ENCODE measurements at regions not wholly inside any gene's neighbourhood (a gene's known extent, or its start where the extent isn't known, plus 50 kb on each side); places are given as distances from the start of the nearest gene placed in this dataset.

GRCh38 chr2:59858540-59858939, 694.9 kb downstream of the BCL11A start:
- WGBS, 2 donors, result 92 to 96% methylated on average over 7 of the region's 7 CpGs
- intact Hi-C loops (cut with DNase I), result no loop called here
- H3K27me3 ChIP-seq (ENCODE audit: control insufficient read depth in 1 of 2, insufficient read depth in 2 of 2, low read length in 1 of 2), result no peaks in the 10 kb centered on the region

GRCh38 chr2:59857109-59857508, 696.3 kb downstream of the BCL11A start:
- no peaks in the 10 kb centered on the region for H3K27me3 ChIP-seq (ENCODE audit: control insufficient read depth in 1 of 2, insufficient read depth in 2 of 2, low read length in 1 of 2)
- no peaks in the 10 kb centered on the region for H3K4me1 ChIP-seq (ENCODE audit: control insufficient read depth in 1 of 2, insufficient read depth in 2 of 2, low read length in 2 of 2)
- H3K27ac ChIP-seq (ENCODE audit: low read depth in 1 of 2, low read length in 2 of 2), result no peak overlapping the region
- DNase-seq (no peak), ATAC-seq (ENCODE audit: low FRiP score) (no peak)
- intact Hi-C loops (cut with DNase I), result no loop called here
- no peak overlapping the region for H3K4me3 ChIP-seq (ENCODE audit: low read length in 2 of 2)
- no peaks in the 10 kb centered on the region for H3K36me3 ChIP-seq (ENCODE audit: control insufficient read depth in 1 of 2, insufficient read depth in 2 of 2, low read length in 1 of 2)
- peaks cover 2% of the 10 kb centered on the region for H3K9me3 ChIP-seq (ENCODE audit: control insufficient read depth, low read length)

More at GRCh38 chr2:59858540-59858939, 694.9 kb downstream of the BCL11A start:
- Histone ChIP-seq H3K4me3 (ENCODE audit: low read length in 2 of 2) (no peak overlapping the region), H3K4me1 (ENCODE audit: control insufficient read depth in 1 of 2, insufficient read depth in 2 of 2, low read length in 2 of 2) (no peaks in the 10 kb centered on the region), H3K9me3 (ENCODE audit: control insufficient read depth, low read length) (peaks cover 2% of the 10 kb centered on the region), H3K27ac (ENCODE audit: low read depth in 1 of 2, low read length in 2 of 2) (no peak overlapping the region), H3K36me3 (ENCODE audit: control insufficient read depth in 1 of 2, insufficient read depth in 2 of 2, low read length in 1 of 2) (no peaks in the 10 kb centered on the region)
- no peak for ATAC-seq (ENCODE audit: low FRiP score)
- no peak for DNase-seq

- WGBS, 2 donors, result 84 to 86% methylated on average over 3 of the region's 3 CpGs
- H3K36me3 ChIP-seq (ENCODE audit: control insufficient read depth in 1 of 2, insufficient read depth in 2 of 2, low read length in 1 of 2), result no peaks in the 10 kb centered on the region
- intact Hi-C loops (cut with DNase I), result no loop called here
- no peak for ATAC-seq (ENCODE audit: low FRiP score)
- no peaks in the 10 kb centered on the region for H3K4me1 ChIP-seq (ENCODE audit: control insufficient read depth in 1 of 2, insufficient read depth in 2 of 2, low read length in 2 of 2)
- DNase-seq, result no peak
- no peak overlapping the region for H3K4me3 ChIP-seq (ENCODE audit: low read length in 2 of 2)
- peaks cover 2% of the 10 kb centered on the region for H3K9me3 ChIP-seq (ENCODE audit: control insufficient read depth, low read length)
- H3K27me3 ChIP-seq (ENCODE audit: control insufficient read depth in 1 of 2, insufficient read depth in 2 of 2, low read length in 1 of 2), result peaks cover 0 to 2% of the 10 kb centered on the region in 2 donors
- no peak overlapping the region for H3K27ac ChIP-seq (ENCODE audit: low read depth in 1 of 2, low read length in 2 of 2)
These were observed 697.1 kb downstream of the BCL11A start for GRCh38 chr2:59856391-59856790.

- no peaks in the 10 kb centered on the region for H3K4me1 ChIP-seq (ENCODE audit: control insufficient read depth in 1 of 2, insufficient read depth in 2 of 2, low read length in 2 of 2)
- H3K4me3 ChIP-seq (ENCODE audit: low read length in 2 of 2), result no peak overlapping the region
- WGBS, 2 donors, result 79 to 81% methylated on average over 4 of the region's 4 CpGs
- DNase-seq (no peak), ATAC-seq (ENCODE audit: low FRiP score) (no peak)
- H3K36me3 ChIP-seq (ENCODE audit: control insufficient read depth in 1 of 2, insufficient read depth in 2 of 2, low read length in 1 of 2), result no peaks in the 10 kb centered on the region
- peaks cover 0 to 2% of the 10 kb centered on the region in 2 donors for H3K27me3 ChIP-seq (ENCODE audit: control insufficient read depth in 1 of 2, insufficient read depth in 2 of 2, low read length in 1 of 2)
- intact Hi-C loops (cut with DNase I), result no loop called here
- peaks cover 2% of the 10 kb centered on the region for H3K9me3 ChIP-seq (ENCODE audit: control insufficient read depth, low read length)
- no peak overlapping the region for H3K27ac ChIP-seq (ENCODE audit: low read depth in 1 of 2, low read length in 2 of 2)
These were observed 700.4 kb downstream of the BCL11A start for GRCh38 chr2:59853032-59853431.

DNA sequence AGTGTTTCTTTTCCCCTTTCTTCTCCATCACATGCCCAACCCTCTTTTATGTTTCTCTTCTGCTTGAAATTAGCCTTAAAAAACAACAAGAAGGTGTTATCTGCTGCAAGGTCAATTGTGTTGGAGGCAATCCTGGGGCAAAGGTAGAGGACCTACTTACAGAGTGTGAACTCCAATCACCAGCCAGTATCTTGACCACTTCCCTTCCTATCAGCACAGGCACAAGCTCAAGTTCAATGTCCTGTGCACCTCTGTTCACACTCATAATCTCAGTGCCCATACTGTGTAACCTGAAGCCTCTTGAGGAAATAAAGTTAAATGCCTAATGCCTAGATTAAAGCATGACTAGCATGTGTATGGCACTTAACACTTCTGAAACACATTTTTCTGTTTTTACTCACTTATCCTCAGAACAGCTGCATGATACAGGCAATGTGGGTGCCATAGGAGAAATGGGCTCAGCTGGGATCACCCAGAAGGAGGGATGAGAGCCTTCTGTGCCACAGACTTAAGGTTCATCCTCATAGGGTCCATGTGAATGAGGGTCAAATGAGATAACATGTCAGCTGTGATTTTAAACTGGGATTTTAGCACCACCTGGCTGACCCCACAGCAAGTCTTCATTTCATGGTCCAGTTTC, 701.5 kb downstream of the BCL11A start:
- intact Hi-C loops (cut with DNase I), result no loop called here
- no peaks in the 10 kb centered on the region for H3K36me3 ChIP-seq (ENCODE audit: control insufficient read depth in 1 of 2, insufficient read depth in 2 of 2, low read length in 1 of 2)
- peaks cover 0 to 2% of the 10 kb centered on the region in 2 donors for H3K27me3 ChIP-seq (ENCODE audit: control insufficient read depth in 1 of 2, insufficient read depth in 2 of 2, low read length in 1 of 2)
- ATAC-seq (ENCODE audit: low FRiP score) (no peak), DNase-seq (no peak)
- no peaks in the 10 kb centered on the region for H3K4me1 ChIP-seq (ENCODE audit: control insufficient read depth in 1 of 2, insufficient read depth in 2 of 2, low read length in 2 of 2)
- H3K9me3 ChIP-seq (ENCODE audit: control insufficient read depth, low read length), result no peaks in the 10 kb centered on the region
- H3K27ac ChIP-seq (ENCODE audit: low read depth in 1 of 2, low read length in 2 of 2), result no peak overlapping the region
- no peak overlapping the region for H3K4me3 ChIP-seq (ENCODE audit: low read length in 2 of 2)

- intact Hi-C loops (cut with DNase I), result no loop called here
- H3K27me3 ChIP-seq (ENCODE audit: control insufficient read depth in 1 of 2, insufficient read depth in 2 of 2, low read length in 1 of 2), result peaks cover 0 to 2% of the 10 kb centered on the region in 2 donors
- H3K4me3 ChIP-seq (ENCODE audit: low read length in 2 of 2), result no peak overlapping the region
- ATAC-seq (ENCODE audit: low FRiP score) (no peak), DNase-seq (no peak)
- H3K27ac ChIP-seq (ENCODE audit: low read depth in 1 of 2, low read length in 2 of 2), result no peak overlapping the region
- H3K4me1 ChIP-seq (ENCODE audit: control insufficient read depth in 1 of 2, insufficient read depth in 2 of 2, low read length in 2 of 2), result no peaks in the 10 kb centered on the region
- H3K36me3 ChIP-seq (ENCODE audit: control insufficient read depth in 1 of 2, insufficient read depth in 2 of 2, low read length in 1 of 2), result no peaks in the 10 kb centered on the region
- 84 to 85% methylated on average over 6 of the region's 6 CpGs for WGBS, 2 donors
- H3K9me3 ChIP-seq (ENCODE audit: control insufficient read depth, low read length), result no peaks in the 10 kb centered on the region
These were observed 702.9 kb downstream of the BCL11A start for GRCh38 chr2:59850554-59850953.

DNA sequence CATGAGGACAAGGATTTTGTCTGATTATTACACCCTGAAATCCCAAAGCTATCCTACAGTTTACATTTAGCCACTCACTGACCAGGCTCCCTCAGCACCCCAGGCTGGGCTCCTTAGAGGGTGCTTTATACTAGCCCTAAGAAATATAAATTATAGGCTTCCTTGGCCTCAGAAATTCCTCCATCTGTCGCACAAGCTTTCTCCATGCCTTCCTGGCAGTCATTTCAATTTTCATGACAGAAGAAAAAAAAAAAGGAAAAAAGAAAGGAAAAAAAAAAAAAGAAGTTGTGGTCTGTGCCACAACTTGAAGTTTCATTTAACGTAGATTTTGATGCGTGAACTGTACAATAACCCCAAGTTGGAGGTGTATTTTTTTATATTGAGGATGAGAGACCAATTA, 719.5 kb downstream of the BCL11A start:
- Histone ChIP-seq H3K36me3 (ENCODE audit: control insufficient read depth in 1 of 2, insufficient read depth in 2 of 2, low read length in 1 of 2) (no peaks in the 10 kb centered on the region), H3K4me1 (ENCODE audit: control insufficient read depth in 1 of 2, insufficient read depth in 2 of 2, low read length in 2 of 2) (no peaks in the 10 kb centered on the region), H3K27ac (ENCODE audit: low read depth in 1 of 2, low read length in 2 of 2) (no peak overlapping the region), H3K9me3 (ENCODE audit: control insufficient read depth, low read length) (no peaks in the 10 kb centered on the region), H3K27me3 (ENCODE audit: control insufficient read depth in 1 of 2, insufficient read depth in 2 of 2, low read length in 1 of 2) (no peaks in the 10 kb centered on the region), H3K4me3 (ENCODE audit: low read length in 2 of 2) (no peak overlapping the region)
- no peak for DNase-seq
- intact Hi-C loops (cut with DNase I), result no loop called here
- WGBS, 2 donors, result 70 to 86% methylated on average over 3 of the region's 3 CpGs
- ATAC-seq (ENCODE audit: low FRiP score), result no peak

DNA sequence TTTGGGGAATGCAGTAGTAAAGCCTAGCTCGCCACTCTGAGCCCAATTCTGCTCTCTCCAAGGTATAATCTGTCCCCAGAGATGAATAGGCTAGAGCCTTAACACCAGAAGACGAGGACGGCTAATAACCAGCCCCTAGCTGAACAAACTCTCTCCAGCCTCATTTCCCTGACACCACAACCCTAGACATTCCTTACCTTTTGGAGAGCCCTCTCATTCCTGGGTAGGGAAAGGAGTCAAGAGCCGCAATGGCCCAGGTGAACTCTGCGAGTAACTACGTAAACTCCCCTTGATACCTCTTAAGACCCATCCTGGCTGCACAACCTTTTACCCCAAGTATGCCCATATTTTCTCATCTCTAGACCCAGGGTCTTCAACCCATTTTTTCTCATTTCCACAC, 722.9 kb downstream of the BCL11A start:
- no peak for DNase-seq
- no peaks in the 10 kb centered on the region for H3K4me1 ChIP-seq (ENCODE audit: control insufficient read depth in 1 of 2, insufficient read depth in 2 of 2, low read length in 2 of 2)
- ATAC-seq (ENCODE audit: low FRiP score), result no peak
- no peak overlapping the region for H3K27ac ChIP-seq (ENCODE audit: low read depth in 1 of 2, low read length in 2 of 2)
- no peaks in the 10 kb centered on the region for H3K9me3 ChIP-seq (ENCODE audit: control insufficient read depth, low read length)
- H3K27me3 ChIP-seq (ENCODE audit: control insufficient read depth in 1 of 2, insufficient read depth in 2 of 2, low read length in 1 of 2), result no peaks in the 10 kb centered on the region
- 83 to 93% methylated on average over 6 of the region's 6 CpGs for WGBS, 2 donors
- H3K4me3 ChIP-seq (ENCODE audit: low read length in 2 of 2), result no peak overlapping the region
- H3K36me3 ChIP-seq (ENCODE audit: control insufficient read depth in 1 of 2, insufficient read depth in 2 of 2, low read length in 1 of 2), result no peaks in the 10 kb centered on the region
- intact Hi-C loops (cut with DNase I), result no loop called here

GRCh38 chr2:59827677-59828076, 725.8 kb downstream of the BCL11A start:
- no peaks in the 10 kb centered on the region for H3K4me1 ChIP-seq (ENCODE audit: control insufficient read depth in 1 of 2, insufficient read depth in 2 of 2, low read length in 2 of 2)
- 93 to 94% methylated on average over 5 of the region's 5 CpGs for WGBS, 2 donors
- no peak overlapping the region for H3K27ac ChIP-seq (ENCODE audit: low read depth in 1 of 2, low read length in 2 of 2)
- DNase-seq (no peak), ATAC-seq (ENCODE audit: low FRiP score) (no peak)
- H3K36me3 ChIP-seq (ENCODE audit: control insufficient read depth in 1 of 2, insufficient read depth in 2 of 2, low read length in 1 of 2), result no peaks in the 10 kb centered on the region
- no peaks in the 10 kb centered on the region for H3K9me3 ChIP-seq (ENCODE audit: control insufficient read depth, low read length)
- H3K4me3 ChIP-seq (ENCODE audit: low read length in 2 of 2), result no peak overlapping the region
- intact Hi-C loops (cut with DNase I), result no loop called here
- H3K27me3 ChIP-seq (ENCODE audit: control insufficient read depth in 1 of 2, insufficient read depth in 2 of 2, low read length in 1 of 2), result no peaks in the 10 kb centered on the region
